Endometrium (tissue), 2 donors: ENCODE measurements at regions not wholly inside any gene's neighbourhood (a gene's known extent, or its start where the extent isn't known, plus 50 kb on each side); places are given as distances from the start of the nearest gene placed in this dataset.
A peak's percentile ranks its signal among the peaks of the same experiment; 100 is the strongest.

ENCODE experiments used
- FAIRE-seq: peaks from 2 replicates; lab custom pipeline; 2012; peaks lifted over from hg19 to GRCh38; lab: Jason Lieb, UNC
- donor health status: control.
- donor health status: control.

DNA sequence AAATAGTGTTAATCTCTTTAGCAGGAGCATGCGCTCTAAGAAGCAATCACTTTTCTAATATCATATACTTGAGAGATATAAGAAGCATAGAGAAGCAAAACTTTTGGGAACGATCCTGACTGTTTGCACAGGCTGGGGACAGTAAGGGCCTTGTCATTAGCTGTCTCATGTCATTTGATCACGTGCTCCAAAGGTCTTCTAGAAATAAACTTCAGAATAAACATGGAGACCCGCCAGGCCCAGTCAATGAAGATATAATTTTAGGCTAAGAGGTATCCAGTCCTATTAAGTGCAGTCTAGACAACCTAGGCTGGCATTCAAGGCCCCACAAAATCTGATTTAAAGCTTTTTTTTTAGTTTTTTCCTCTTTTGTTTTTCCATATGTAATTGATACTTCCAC is 111.0 kb upstream of the APC start:
- FAIRE-seq, result no peak

DNA sequence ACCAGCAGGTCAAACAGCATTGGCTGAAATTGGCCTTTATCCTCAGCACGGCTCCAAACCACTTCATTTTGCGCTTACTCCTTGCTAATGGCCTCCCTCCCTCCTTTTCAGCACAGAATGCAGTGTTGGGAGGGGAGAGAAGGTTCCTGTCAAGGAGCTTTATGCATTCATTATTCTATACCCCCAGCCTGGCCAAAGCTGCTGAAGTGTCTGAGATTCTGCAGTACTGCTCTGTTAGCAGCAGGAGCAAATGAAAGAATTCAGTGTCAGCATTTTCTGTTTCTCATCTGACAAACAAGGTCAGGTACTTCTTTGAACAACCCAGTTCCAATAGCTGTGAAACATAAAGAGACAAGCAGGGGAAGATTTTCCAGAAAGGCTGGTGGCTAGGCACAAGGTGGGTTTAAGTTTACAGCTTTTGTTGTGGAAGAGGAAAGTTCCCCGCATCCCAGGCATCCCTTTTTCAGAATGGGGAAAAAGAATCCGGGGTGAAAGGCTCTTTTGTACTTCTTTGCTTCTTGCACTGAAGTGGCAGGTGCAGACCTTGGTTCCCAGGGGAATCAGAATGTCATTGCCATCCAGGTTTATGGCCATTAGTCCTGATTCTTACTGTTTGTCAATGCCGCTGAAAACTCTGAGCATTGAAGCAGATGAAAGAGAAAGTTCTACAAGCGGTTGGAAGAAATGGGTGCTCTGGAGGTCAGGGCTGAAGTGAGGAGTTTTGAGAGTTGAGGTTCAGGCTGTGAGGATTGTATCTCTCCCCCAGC is 109.3 kb upstream of the APC start:
- FAIRE-seq, result no peak

DNA sequence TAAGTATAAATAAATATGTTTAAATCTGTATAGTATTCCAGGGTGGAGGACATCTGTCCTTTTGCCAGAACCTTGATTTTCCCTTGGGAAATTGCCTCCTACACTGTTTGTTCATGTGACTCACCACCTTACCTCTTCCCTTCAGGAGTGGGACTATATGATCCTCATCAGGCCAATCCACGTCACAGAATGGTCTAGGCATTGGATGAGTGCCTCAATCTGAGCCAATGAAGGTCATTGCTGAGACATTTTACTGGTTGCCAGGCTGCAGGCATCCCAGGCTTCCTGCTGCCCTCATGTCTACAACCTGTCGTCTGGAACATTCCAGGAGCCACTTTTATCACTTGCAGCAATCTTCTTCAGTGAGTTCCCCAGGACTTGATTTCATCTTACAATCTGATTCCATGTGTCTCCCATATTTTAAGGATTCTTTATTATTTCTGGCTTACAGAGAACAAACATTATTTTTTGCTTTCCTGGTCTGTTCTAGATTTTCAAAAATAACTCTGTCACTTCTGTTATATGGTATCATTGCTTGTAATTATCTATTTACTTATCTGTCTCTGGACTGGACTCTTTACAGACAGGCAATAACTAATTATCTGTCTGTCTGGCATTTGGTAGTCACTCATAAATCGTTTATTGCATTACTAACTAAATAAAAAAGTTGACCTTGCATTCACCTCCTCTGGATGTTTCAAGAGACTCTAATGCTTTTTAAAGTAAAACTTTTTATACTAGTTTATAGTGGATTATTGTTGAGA is 107.3 kb upstream of the APC start:
- no peak for FAIRE-seq

DNA sequence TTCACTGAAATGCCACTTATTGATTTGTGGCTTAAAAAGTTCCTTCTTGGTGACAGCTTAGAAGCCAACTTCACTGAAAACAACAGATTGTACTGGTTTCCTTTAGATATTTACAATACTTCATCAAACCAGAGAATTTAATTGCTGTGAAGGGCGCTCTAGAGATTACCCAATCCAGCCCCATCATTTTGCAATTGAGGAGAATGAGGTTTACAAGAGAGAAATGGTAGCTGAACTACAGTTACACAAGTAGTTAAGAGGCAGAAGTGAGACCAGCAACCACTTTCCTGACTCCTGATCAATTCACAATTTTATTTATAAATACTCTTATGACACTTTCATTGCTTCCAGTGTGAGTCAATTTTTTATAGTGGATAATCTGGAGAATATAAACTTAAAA is 103.5 kb upstream of the APC start:
- no peak for FAIRE-seq

DNA sequence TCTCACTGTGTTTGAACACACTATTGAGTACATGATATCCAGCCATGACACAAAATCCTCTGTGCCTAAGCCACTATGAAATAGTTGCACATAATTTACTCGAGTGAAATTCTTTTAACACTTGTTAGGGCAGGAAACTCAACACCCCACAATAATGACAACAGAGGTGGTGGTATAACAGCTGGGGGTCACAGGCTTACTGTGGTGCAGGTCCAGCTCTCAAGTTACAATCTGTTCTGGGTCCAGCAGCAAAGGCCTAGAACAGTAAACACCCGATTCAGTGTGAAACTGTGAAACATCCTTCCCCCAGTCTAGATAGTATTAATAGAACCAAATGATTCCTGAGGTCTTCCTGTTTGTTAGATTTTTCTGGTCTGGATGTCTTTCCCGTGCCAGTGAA is 102.9 kb upstream of the APC start:
- FAIRE-seq, result no peak

DNA sequence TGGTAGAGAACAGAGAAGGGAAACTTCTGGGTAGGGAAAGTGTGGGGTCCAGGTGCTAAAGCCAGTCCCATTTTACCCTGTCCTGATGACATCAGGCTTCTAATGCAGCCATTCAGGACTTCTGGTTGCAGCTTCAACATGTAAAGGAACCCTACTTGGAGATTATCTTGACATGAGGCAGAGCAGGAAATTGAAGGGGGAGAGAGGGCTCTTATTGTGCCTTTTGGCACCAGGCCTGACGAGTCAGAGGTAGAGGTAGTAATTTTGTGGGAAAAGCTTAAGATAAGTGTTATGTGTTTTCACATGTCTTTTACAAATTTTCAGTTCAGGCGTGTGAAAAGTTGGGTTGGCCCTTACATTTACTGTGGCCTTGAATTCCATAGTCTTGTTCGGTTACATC is 102.4 kb upstream of the APC start:
- FAIRE-seq, result no peak

DNA sequence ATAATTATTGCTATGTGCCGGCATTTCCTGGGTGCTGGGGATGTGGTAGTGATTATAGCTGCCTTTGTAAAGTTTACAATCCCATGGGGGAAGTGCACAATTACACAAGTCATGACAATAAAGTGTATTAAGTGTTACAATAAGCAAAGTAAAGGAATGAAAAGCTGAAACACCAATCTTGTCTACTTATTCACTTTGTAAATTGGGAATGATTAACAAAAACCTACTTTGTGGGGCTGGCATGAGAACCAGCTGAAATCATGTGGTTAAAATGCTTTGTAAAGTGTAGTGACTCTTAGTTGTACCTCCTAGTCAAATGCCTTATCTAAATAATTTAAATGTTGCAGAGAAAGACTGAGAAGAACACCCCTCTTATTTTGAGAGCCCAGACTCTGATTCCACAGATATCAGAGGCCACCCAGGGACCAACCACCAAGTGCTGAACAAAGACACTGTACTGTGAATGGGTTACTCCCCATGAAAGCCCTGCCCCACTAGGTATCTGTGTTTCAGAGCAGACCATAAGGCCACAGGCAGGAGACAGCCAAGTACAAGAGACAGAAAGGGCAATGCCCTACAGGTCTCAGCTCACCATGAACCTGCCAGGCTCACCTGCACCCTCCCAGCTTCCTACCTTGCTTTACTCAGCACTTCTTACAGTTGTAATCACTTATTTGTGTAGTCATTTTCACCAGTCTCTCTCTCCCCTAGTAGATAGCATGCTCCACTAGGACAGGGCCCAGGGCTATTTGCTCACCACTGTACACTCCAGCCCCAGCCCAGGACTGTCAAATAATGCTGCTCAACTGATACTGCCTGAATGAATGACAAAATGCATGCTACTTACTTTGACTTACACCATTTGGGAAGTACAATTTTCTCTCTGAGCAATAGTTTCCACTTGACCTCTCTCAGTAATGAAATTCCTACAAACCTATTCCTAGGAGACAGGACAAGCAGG is 101.6 kb upstream of the APC start:
- FAIRE-seq, result no peak

DNA sequence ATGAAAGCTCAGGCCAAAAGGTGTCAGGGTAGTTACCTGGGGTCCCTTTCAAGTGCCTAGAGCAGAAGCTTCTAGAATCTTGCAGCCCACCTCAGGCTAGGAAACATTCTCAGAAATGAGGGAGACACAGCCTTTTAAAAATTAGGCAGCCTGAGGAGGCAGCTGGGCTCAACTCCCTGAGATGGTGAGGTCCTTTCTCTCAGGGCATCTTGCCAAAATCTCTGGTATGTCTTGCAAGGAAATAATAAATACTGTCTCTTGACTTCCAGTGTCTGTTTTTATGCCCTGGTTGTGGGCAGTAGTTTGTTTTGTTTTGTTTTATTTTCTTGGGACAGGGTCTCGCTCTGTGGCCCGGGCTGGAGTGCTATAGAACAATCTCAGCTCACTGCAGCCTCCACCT is 100.9 kb upstream of the APC start:
- no peak for FAIRE-seq

DNA sequence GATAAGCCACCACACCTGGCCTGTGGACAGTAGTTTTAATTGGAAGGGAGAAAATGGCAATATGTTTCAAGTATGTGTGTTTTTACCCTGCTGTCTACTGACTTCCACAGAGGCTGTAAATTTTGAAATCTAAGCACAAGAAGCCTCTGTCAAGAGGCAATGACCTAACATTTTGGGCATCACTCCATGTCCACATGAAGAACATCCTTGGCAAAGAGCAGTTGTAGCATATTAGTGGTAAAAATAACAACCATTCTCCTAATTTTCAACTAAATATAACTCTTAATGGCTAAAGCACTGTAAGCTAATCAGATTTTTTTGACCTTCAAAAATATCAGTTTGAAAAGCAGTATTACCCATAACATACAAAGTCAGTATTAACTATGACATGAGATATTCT is 100.3 kb upstream of the APC start:
- no peak for FAIRE-seq

DNA sequence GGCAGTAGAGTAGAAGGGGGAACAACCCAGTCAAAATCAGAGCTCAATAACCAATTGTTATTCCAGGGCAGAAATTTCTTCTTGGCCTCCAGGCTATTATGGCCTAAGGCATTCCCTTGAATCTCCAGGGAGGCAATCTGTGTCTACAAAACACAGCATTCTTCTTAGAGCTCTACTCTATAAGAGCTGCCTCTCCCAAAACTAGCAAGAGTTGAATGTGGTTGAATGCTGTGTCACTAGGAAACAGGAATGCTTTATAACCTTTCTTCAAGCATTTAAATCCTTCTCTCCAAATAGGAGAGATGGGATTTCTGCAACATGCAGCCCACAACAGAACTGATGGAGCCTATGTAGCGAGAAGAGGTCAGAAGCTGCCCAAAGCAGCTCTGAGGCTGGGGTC is 97.1 kb upstream of the APC start:
- FAIRE-seq, result no peak

DNA sequence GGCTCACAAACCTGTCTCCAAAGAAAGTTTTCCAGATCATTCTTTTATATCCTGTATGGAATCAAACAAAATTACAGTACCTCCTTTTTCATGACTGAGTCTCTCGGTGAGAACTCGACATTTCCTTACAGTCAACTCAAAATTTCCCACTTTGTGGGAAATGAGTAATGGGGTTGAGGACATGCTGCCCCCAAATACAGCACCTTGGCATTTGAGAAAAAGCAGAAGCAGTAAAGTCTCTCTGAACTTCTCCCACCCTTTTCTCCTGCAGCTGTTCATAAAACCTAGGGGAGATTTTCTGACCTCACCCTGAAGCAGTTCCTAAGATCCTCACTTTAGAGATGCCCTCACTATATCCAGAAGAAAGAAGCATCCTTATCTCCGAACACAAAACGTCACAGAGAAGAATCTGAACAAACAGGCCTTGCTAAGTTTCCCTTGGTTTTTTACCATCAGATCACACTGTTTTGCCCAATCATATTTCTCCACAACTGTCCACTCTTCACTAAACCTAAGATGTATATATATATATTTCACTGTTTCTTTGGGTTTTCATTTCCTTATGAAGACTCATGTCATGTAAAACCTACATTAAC is 96.1 kb upstream of the APC start:
- no peak for FAIRE-seq

DNA sequence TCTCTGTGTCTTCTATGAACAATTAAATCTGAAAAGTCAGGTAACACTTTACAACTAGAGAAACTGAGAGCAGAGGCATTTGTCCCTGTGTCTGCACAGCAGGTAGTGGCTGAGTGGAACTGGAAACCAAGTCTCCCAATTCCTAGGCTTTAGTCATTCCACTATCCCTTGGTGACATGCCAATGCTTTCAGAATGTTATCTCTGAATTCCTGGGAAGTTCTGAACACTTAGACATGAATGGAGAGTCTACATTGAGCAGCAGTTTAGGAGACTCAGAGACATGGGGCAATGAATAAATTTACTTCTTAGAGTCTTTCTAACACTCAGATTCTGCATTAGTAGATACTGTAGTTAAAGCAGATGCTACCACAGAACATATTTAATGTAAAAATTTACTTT is 94.8 kb upstream of the APC start:
- FAIRE-seq, result no peak

DNA sequence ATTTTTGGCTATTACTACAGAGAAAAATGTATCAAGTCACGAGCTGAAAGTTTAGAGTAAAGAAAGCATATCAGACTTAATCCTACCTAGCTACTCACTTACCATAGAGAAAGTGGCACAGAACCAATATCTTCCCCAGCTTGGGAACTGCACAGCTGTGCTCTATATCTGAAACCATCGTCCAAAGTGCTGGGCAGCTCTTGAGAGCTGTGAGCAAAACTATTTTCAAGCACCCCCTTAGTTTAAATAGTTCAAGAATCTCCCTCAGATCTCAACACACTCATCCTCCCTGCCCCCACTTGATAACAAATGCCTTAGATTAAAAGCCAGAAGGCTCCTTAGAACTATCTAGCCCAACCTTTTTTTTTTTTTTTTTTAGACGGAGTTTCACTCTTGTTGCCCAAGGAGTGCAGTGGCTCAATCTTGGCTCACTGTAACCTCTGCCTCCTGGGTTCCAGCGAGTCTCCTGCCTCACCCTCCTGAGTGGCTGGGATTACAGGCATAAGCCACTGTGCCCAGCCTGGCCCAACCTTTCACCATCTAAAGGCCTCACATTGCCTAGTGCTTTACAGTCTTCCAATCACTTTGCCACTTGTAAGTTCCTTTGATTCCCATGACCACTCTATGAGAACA is 94.2 kb upstream of the APC start:
- no peak for FAIRE-seq

DNA sequence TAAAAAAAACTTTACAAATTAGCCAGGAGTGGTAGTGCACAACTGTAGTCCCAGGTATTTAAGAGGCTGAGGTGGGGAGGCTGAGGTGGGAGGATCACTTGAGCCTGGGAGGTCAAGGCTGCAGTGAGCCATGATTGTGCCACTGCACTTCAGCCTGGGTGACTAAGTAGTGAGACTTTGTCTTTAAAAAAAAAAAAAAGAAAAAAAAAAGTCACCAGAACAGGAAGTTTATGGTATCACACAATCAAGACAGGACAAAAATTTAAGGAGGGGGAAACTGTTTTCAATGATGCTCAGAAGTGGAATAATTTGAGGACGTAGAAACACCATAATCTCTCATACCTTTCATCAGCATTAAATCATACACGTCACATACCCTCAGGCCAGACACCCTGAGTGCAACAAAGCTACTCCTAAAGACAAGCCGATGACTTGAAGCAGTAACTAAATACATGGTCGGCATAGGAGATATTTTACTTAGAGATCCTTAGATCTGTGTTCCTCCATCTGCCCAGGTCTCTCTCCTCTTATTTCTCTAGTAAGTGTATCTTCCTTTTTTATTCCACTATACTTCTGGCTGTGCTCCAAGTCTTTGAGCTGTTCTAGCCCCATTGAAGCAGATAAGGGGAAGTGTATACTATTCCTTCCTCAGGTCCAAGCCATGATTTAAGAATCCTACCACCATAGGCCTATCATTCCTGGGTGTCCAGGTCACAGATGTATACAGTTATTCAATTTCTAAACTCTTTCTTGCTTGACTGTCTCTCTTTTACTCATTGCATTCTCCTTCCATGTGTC is 91.3 kb upstream of the APC start:
- FAIRE-seq, result no peak

DNA sequence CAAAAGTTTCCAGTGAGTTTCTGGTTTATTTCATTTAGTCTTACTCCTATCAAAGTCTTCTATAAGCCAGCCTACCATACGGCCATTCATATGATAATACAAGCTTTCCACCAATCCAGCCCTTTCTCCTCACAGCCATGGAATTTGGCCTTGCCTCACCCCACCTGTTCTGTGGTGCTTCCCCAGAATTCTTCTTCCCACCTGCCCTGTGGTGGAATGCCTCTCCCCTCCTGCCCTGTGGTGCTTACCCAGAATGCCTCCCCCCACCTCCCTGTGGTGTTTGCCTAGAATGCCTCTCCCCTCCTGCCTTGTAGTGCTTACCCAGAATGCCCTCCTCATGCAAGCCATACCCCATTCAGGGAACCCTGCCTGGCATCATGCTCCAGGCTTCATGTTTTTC is 90.3 kb upstream of the APC start:
- no peak for FAIRE-seq

DNA sequence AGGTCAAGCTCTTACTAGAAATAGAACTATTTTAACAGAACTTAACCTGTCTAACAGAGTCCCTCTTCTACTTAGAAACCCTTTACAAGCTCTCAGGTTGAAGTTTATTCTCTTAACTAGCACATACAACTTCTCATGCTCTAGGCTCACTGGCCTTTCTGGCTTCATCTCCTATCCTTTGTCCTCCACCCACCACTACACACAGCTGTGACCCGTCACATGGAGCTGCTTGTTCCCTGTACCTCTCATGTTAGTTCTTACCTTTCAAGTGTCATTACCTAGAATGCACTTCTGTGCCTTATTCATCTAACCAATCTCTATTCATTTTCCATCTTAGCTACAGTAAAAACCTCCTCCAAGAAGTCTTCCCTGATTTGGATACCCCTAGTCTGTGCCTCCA is 89.4 kb upstream of the APC start:
- no peak for FAIRE-seq

DNA sequence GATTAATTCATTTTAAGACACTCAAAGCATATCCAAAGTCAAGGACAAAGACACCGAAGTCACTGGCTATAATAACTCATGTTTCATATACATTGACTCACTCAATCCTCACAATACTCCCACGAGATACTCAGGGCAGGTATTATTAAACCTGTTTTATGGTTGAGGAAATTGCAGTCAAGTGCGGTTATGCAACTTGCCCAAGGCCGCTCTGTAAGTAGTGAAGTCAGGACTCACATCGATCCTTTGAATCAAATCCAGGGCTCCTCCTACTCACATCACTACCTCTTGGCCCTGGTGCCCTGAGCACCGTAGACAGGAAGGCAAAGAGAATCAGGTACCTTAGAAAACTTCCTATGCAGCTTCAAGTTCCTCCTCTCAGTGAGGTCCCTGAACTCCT is 87.8 kb upstream of the APC start:
- no peak for FAIRE-seq

DNA sequence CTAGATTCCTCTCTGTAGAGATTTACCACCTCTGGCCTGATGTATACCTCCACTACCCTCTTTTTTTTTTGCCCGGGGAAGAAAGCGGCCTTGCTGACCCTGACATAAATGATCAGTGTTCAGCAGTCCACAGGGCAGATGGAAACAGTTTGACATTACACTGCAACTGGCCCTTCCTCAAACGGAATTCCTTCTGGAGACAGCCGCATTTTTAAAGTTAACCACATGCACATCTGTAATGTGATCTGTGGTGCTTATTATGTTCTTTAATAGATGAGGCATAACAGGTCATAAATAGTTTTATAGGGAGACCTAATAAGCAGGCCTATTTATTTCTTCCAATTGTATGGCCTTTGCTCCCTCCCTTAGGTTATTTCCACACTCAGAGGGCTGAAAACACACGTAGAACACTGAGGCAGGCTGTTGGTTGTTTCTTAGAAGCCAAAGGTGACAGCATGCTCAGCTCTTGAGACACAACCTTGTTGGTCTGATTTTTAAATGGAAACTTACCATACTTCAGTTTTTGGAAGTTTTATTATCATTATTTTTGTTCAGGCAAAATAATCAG is 84.0 kb upstream of the APC start:
- peak; percentile 88 for FAIRE-seq

DNA sequence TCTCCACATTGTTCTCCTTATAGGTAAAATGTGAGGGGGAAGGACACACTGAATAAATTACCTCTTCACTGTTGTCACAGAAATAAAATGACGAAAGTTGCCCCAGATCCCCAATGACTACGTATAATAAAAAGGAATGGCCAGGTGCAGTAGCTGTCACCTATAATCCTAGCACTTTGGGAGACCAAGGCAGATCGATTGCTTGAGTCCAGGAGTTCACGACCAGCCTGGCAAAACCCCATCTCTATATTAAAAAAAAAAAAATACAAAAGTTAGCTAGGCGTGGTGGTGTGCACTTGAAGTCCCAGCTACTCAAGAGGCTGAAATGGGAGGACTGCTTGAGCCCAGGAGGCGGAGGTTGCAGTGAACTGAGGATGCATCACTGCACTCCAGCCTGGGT is 82.2 kb upstream of the APC start:
- FAIRE-seq, result no peak

DNA sequence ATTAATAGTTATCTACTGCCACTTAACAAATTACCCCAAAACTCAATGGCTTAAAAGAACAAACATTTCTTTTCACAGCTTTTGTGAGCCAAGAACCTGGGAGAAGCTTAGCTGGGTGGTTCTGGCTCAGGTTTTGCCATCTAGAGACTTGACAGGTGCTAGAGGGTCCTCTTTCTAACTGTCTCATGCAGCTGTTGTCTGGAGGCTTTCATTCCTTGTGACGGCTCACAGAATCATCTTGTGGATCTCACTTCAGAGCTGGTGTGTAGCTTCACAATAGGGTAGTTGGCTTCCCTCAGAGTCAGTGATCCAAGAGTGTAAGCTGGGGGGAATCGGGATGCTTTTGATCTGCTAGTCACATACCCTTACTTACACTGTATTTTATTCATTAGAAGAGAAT is 81.2 kb upstream of the APC start:
- FAIRE-seq, result no peak

DNA sequence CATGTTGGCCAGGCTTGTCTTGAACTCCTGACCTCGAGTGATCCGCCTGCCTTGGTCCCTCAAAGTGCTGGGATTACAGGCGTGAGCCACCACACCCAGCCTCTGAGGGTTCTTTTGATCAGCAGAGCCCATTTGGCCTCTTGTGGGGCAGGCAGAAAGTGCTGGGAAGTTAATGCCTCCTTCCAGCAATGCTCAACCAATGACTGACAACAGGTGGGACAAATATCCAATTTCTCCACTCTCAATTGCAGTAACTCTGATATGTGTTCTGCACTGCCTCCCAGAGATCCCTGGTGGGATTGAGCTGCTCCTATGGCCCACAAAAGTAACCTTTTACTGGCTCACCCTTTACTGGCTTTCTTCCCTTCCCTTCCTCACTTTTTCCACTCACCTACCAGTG is 79.9 kb upstream of the APC start:
- no peak for FAIRE-seq
